Activated T-helper 9 cell treated with anti-CD3 and anti-CD28 coated beads, Interleukin-2, amount 50 U/mL, for 16 hours (primary cell): ENCODE measurements at regions not wholly inside any gene's neighbourhood (a gene's known extent, or its start where the extent isn't known, plus 50 kb on each side); places are given as distances from the start of the nearest gene placed in this dataset.

Experiments
- DNase-seq: peaks from one replicate; pipeline ENCODE4 v3.0.0-alpha.2; 2020; ENCODE audit warnings: low read depth

DNA sequence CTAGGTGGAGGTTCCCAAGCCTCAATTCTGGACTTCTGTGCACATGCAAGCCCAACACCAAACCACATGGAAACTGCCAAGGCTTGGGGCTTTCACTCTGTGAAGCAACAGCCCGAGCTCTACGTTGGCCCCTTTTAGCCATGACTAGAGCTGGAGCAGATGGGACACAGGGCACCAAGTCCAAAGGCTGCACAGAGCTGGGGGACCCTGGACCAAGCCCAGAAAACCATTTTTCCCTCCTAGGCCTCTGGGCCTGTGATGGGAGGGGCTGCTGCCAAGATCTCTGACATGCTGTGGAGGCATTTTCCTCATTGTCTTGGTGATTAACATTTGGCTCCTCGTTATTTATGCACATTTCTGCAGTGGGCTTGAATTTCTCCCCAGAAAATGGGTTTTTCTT lies 258.7 kb upstream of the ACTRT1 start:
- no peak for DNase-seq

GRCh38 chrX:128309311-128309710 lies 257.1 kb upstream of the ACTRT1 start:
- DNase-seq, result no peak

GRCh38 chrX:128294198-128294597 lies 242.0 kb upstream of the ACTRT1 start:
- no peak for DNase-seq

GRCh38 chrX:128287693-128288092 lies 235.5 kb upstream of the ACTRT1 start:
- no peak for DNase-seq

- DNase-seq, result no peak
Measured at GRCh38 chrX:128250621-128251020, 198.4 kb upstream of the ACTRT1 start.

DNA sequence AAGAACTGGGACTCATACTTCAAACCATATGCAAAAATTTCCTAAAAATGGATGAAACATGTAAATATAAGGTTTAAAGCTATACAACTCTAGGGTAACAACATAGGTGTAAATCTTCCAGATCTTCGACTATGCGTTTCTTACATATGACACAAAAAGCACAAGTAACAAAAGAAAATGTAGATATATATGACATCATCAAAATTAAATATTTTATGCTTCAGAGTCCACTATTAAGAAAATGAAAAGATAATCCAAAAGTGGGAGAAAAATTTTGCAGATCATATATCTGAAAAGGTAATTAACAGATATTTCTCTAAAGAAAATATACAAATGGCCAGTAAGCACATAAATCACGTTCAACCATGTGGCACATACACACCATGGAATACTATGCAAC lies 164.2 kb upstream of the ACTRT1 start:
- no peak for DNase-seq

DNA sequence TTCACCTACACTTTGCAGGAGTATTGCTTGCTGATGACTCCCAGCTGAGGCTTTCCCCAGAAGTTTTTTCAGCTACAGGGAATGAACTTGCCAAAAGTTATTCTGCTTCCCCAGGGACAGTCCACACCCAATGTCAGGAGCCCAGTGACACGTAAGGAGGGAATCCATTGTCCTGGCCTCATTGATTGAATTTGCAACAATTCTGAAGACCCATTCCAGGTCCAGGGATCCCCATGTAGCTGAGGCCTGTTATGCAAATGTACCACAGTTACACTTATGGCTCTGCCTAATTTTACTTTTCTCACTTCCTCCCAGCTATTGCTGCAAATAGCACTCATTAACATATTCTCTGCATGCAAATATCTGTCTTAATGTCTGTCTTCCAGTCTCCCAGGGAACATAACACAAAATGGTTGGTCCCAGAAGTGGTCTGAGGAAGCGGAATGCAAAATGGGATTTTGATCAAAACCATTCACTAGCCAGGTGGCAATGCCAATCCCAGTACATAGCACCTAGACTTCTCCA lies 113.7 kb upstream of the ACTRT1 start:
- no peak for DNase-seq

- no peak for DNase-seq
Measured at GRCh38 chrX:128156204-128156603, 104.0 kb upstream of the ACTRT1 start.

GRCh38 chrX:128142745-128143144 lies 90.5 kb upstream of the ACTRT1 start:
- no peak for DNase-seq

DNA sequence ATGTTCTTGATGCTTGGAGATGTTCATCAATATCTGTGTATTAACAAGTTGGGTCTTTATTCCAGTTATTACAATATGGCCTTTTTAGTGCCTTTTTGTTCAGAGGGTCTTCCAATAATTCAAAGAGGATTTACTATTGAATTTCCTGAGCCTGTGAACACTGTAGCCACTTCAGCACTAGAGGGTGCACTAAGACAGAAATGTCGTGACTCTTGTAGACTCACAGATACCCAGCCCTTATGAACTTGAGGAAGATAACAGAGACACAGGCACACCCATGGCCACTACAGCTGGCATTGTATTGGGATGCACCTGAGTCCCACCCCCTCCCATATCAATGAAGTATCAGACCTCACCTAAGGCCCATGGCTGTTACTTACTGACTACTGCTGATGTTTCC lies 54.4 kb upstream of the ACTRT1 start:
- DNase-seq, result no peak

GRCh38 chrX:128105659-128106058 lies 53.5 kb upstream of the ACTRT1 start:
- DNase-seq, result no peak
